Renal pelvis (tissue), 1 donor: ENCODE measurements at regions not wholly inside any gene's neighbourhood (a gene's known extent, or its start where the extent isn't known, plus 50 kb on each side); places are given as distances from the start of the nearest gene placed in this dataset.
"Not testable (repeated sequence)": the region's sequence is repeated elsewhere in the genome, so short reads cannot be mapped to it uniquely, and the experiment has no call there.

Experiments
- DNase-seq: peaks from one replicate; pipeline ENCODE4 v3.0.0-alpha.2; 2013

- DNase-seq, result no peak
Observed at GRCh38 chr18:3328532-3328931, 66.6 kb downstream of the MYL12B start.

- DNase-seq, result no peak
Observed at GRCh38 chr18:3329471-3329870, 67.5 kb downstream of the MYL12B start.

- DNase-seq, result no peak
Observed at GRCh38 chr18:3329872-3330271, 67.9 kb downstream of the MYL12B start.

- no peak for DNase-seq
Observed at GRCh38 chr18:3330622-3331021, 68.7 kb downstream of the MYL12B start.

GRCh38 chr18:3332376-3332775 is 70.4 kb downstream of the MYL12B start:
- no peak for DNase-seq

- no peak for DNase-seq
Observed at GRCh38 chr18:3333056-3333720, 71.3 kb downstream of the MYL12B start.

GRCh38 chr18:3333721-3334386 is 71.9 kb downstream of the MYL12B start:
- no peak for DNase-seq

GRCh38 chr18:3340015-3340681 is 78.2 kb downstream of the MYL12B start:
- no peak for DNase-seq

GRCh38 chr18:3340682-3341097 is 78.8 kb downstream of the MYL12B start:
- no peak for DNase-seq

- DNase-seq, result no peak
Observed at GRCh38 chr18:3342628-3343027, 80.7 kb downstream of the MYL12B start.

- no peak for DNase-seq
Observed at GRCh38 chr18:3345452-3345851, 83.5 kb downstream of the MYL12B start.

GRCh38 chr18:3345885-3346284 is 84.0 kb downstream of the MYL12B start:
- no peak for DNase-seq

GRCh38 chr18:3346487-3346886 is 84.6 kb downstream of the MYL12B start:
- no peak for DNase-seq

GRCh38 chr18:3347286-3347803 is 85.4 kb downstream of the MYL12B start:
- DNase-seq, result no peak

GRCh38 chr18:3348176-3348575 is 86.2 kb downstream of the MYL12B start:
- DNase-seq, result no peak

- DNase-seq, result not testable (repeated sequence)
Observed at GRCh38 chr18:3349046-3349841, 87.3 kb downstream of the MYL12B start.

GRCh38 chr18:3350021-3350420 is 88.1 kb downstream of the MYL12B start:
- DNase-seq, result no peak

GRCh38 chr18:3350566-3351527 is 88.9 kb downstream of the MYL12B start:
- no peak for DNase-seq

- no peak for DNase-seq
Observed at GRCh38 chr18:3354506-3354905, 92.6 kb downstream of the MYL12B start.

GRCh38 chr18:3356614-3357013 is 93.4 kb upstream of the TGIF1 start:
- no peak for DNase-seq

GRCh38 chr18:3357516-3357915 is 92.5 kb upstream of the TGIF1 start:
- DNase-seq, result no peak
